H1 (cell line): ENCODE measurements at regions not wholly inside any gene's neighbourhood (a gene's known extent, or its start where the extent isn't known, plus 50 kb on each side); places are given as distances from the start of the nearest gene placed in this dataset.

Experiments used
- CTCF ChIA-PET: fragments of 300-600 bp; sonication (Branson Sonifier 250); formaldehyde crosslinking; loops from one replicate; lab custom pipeline; 2021; ENCODE audit not compliant: partially characterized antibody; lab: Charles Lee
- POLR2A ChIA-PET: fragments of 300-600 bp; sonication (Branson Sonifier 250); formaldehyde crosslinking; loops from one replicate; lab custom pipeline; 2021; ENCODE audit warnings: inconsistent platforms; ENCODE audit not compliant: partially characterized antibody; lab: Charles Lee
- DNase-seq, 2 experiments: peaks; one replicate each; pipeline versions ENCODE4 v3.0.0 to v3.0.0-alpha.2; 2010 to 2022; ENCODE audit warnings: low spot score in 2 of 2, low read depth in 1 of 2, mixed read lengths in 1 of 2
- FAIRE-seq: peaks from 2 replicates; lab custom pipeline; 2011; peaks lifted over from hg19 to GRCh38; lab: Jason Lieb, UNC
- H2AFZ ChIP-seq: 2 replicates; pipeline ENCODE4 v1.8.1; 2012; ENCODE audit warnings: low read length, inconsistent platforms
- H2AK5ac ChIP-seq: 2 replicates; pipeline ENCODE4 v1.6.1; 2013; ENCODE audit warnings: low read depth, low read length
- H2BK120ac ChIP-seq: replicated peaks from 2 replicates; pipeline ENCODE3; 2013; ENCODE audit warnings: low read depth, low read length, inconsistent platforms
- H2BK12ac ChIP-seq: 2 replicates; pipeline ENCODE4 v1.6.1; 2013; ENCODE audit warnings: low read depth, low read length
- H2BK15ac ChIP-seq: 2 replicates; pipeline ENCODE4 v1.6.1; 2013; ENCODE audit warnings: low read length
- H2BK20ac ChIP-seq: 2 replicates; pipeline ENCODE4 v1.6.1; 2013; ENCODE audit warnings: low read length
- H2BK5ac ChIP-seq: 2 replicates; pipeline ENCODE4 v1.6.1; 2013; ENCODE audit warnings: low read depth, low read length
- H3K14ac ChIP-seq: 2 replicates; pipeline ENCODE4 v1.6.1; 2013; ENCODE audit warnings: inconsistent platforms; ENCODE audit not compliant: insufficient read length
- H3K18ac ChIP-seq: 2 replicates; pipeline ENCODE4 v1.6.1; 2013; ENCODE audit warnings: low read length; ENCODE audit errors: extremely low read depth
- H3K23ac ChIP-seq: 2 replicates; pipeline ENCODE4 v1.6.1; 2013; ENCODE audit warnings: inconsistent platforms; ENCODE audit not compliant: insufficient read length
- H3K23me2 ChIP-seq: 2 replicates; pipeline ENCODE4 v1.6.1; 2013; ENCODE audit warnings: low read depth, low read length
- H3K27ac ChIP-seq: 2 replicates; pipeline ENCODE4 v1.6.1; 2011; ENCODE audit warnings: low read depth, low read length, inconsistent platforms
- H3K27me3 ChIP-seq, 4 experiments: replicated peaks in 1 of 4; 1 replicate in 1 of 4; 2 replicates in 3 of 4; pipeline versions ENCODE4 v1.6.1 to v1.8.1; 2011 to 2013; ENCODE audit warnings: low read length in 3 of 4, mild to moderate bottlenecking in 3 of 4, inconsistent platforms in 2 of 4, mixed read lengths in 2 of 4, moderate library complexity in 1 of 4; ENCODE audit not compliant: control insufficient read depth in 3 of 4, insufficient read depth in 3 of 4; ENCODE audit errors: extremely low read depth in 1 of 4
- H3K36me3 ChIP-seq, 4 experiments: 2 replicates each; pipeline versions ENCODE4 v1.6.1 to v1.8.1; 2011 to 2013; ENCODE audit warnings: mild to moderate bottlenecking in 4 of 4, low read length in 3 of 4, moderate library complexity in 2 of 4, control low read depth in 1 of 4, inconsistent platforms in 1 of 4; ENCODE audit not compliant: insufficient read depth in 4 of 4, control insufficient read depth in 2 of 4
- H3K4ac ChIP-seq: replicated peaks from 2 replicates; pipeline ENCODE3; 2013; ENCODE audit warnings: low read length, low read depth, mixed read lengths, inconsistent platforms; ENCODE audit not compliant: insufficient read length
- H3K4me1 ChIP-seq, 4 experiments: replicated peaks in 1 of 4; 1 replicate in 1 of 4; 2 replicates in 3 of 4; pipeline versions ENCODE4 v1.6.1 to v1.8.1; 2011 to 2013; ENCODE audit warnings: low read length in 3 of 4, inconsistent platforms in 2 of 4, mixed read lengths in 1 of 4; ENCODE audit not compliant: insufficient read depth in 4 of 4, control insufficient read depth in 3 of 4
- H3K4me2 ChIP-seq, 2 experiments: 2 replicates each; pipeline versions ENCODE4 v1.6.1 to v1.8.1; 2011 to 2013; ENCODE audit warnings: low read depth in 2 of 2, low read length in 2 of 2, control low read depth in 1 of 2, inconsistent platforms in 1 of 2, mild to moderate bottlenecking in 1 of 2; ENCODE audit not compliant: insufficient read depth in 1 of 2
- H3K4me3 ChIP-seq, 4 experiments: fragments of 200-600, 300-600 bp in 1 of 4; sonication (generic), shearing (Covaris generic), sonication (Bioruptor Twin) in 1 of 4; 2 replicates each; pipeline versions ENCODE4 v1.5.1 to v1.8.1; 2011 to 2016; ENCODE audit warnings: low read length in 4 of 4, low read depth in 3 of 4, control low read depth in 2 of 4, inconsistent platforms in 2 of 4, mild to moderate bottlenecking in 2 of 4, mixed read lengths in 1 of 4, moderate library complexity in 1 of 4; ENCODE audit not compliant: insufficient read depth in 2 of 4; ENCODE audit errors: extremely low read depth in 1 of 4
- H3K56ac ChIP-seq: replicated peaks from 2 replicates; pipeline ENCODE3; 2013; ENCODE audit warnings: low read depth, mild to moderate bottlenecking, mixed read lengths, low read length, inconsistent platforms; ENCODE audit not compliant: insufficient read length
- H3K79me1 ChIP-seq: 2 replicates; pipeline ENCODE4 v1.6.1; 2013; ENCODE audit warnings: low read depth, low read length, control low read depth
- H3K79me2 ChIP-seq, 2 experiments: 2 replicates each; pipeline versions ENCODE4 v1.6.1 to v1.8.1; 2012 to 2013; ENCODE audit warnings: low read length in 2 of 2, mild to moderate bottlenecking in 2 of 2, inconsistent platforms in 1 of 2; ENCODE audit not compliant: insufficient read depth in 2 of 2, control insufficient read depth in 1 of 2
- H3K9ac ChIP-seq, 4 experiments: replicated peaks in 1 of 4; 1 replicate in 1 of 4; 2 replicates in 3 of 4; pipeline versions ENCODE4 v1.6.1 to v1.8.1; 2011 to 2013; ENCODE audit warnings: low read depth in 3 of 4, low read length in 3 of 4, control low read depth in 2 of 4, mild to moderate bottlenecking in 2 of 4, moderate library complexity in 2 of 4, inconsistent platforms in 1 of 4; ENCODE audit errors: extremely low read depth in 1 of 4
- H3K9me3 ChIP-seq, 2 experiments: 2 replicates each; pipeline versions ENCODE4 v1.6.1 to v1.8.1; 2012 to 2013; ENCODE audit warnings: mild to moderate bottlenecking in 2 of 2, moderate library complexity in 2 of 2, control low read depth in 1 of 2, inconsistent platforms in 1 of 2, low read depth in 1 of 2, low read length in 1 of 2, mixed read lengths in 1 of 2; ENCODE audit not compliant: insufficient read depth in 2 of 2
- H4K20me1 ChIP-seq, 2 experiments: replicated peaks in 1 of 2; 2 replicates each; pipeline versions ENCODE3 to v1.8.1; 2011 to 2013; ENCODE audit warnings: inconsistent platforms in 2 of 2, low read length in 2 of 2, mild to moderate bottlenecking in 1 of 2; ENCODE audit not compliant: insufficient read depth in 2 of 2, control insufficient read depth in 1 of 2
- H4K5ac ChIP-seq: 2 replicates; pipeline ENCODE4 v1.6.1; 2013; ENCODE audit warnings: low read length, low read depth, mixed read lengths, inconsistent platforms; ENCODE audit not compliant: insufficient read length
- H4K8ac ChIP-seq: 2 replicates; pipeline ENCODE4 v1.8.0; 2013; ENCODE audit warnings: mild to moderate bottlenecking, moderate library complexity, low read length, inconsistent platforms; ENCODE audit not compliant: insufficient read depth; ENCODE audit errors: extremely low read depth
- H4K91ac ChIP-seq: replicated peaks from 2 replicates; pipeline ENCODE3; 2013; ENCODE audit warnings: low read length, mixed read lengths, inconsistent platforms; ENCODE audit not compliant: insufficient read length
- CBX5 ChIP-seq: fragments of 300-800, 300-1000 bp; sonication (generic); IDR thresholded peaks from 2 replicates; pipeline ENCODE4 v1.7.1; 2016; ENCODE audit warnings: antibody characterized with exemption, low read length, low read depth
- EZH2 ChIP-seq: fragments of 200-600 bp; sonication (generic); IDR thresholded peaks from 2 replicates; pipeline ENCODE4 v1.7.1; 2012; ENCODE audit warnings: low read depth, mild to moderate bottlenecking, moderate library complexity, low read length, inconsistent platforms; ENCODE audit not compliant: severe bottlenecking
- JUN ChIP-seq: IDR thresholded peaks from 2 replicates; pipeline ENCODE4 v1.6.1; 2011; ENCODE audit warnings: low read depth, mild to moderate bottlenecking, improper control_type of control experiment, low read length
- KDM4A ChIP-seq: IDR thresholded peaks from one replicate; pipeline ENCODE4 v1.7.1; 2012; ENCODE audit warnings: low read depth, mild to moderate bottlenecking, moderate library complexity, low read length, inconsistent platforms; ENCODE audit not compliant: severe bottlenecking
- TAF1 ChIP-seq: IDR thresholded peaks from 2 replicates; pipeline ENCODE4 v1.6.1; 2011; ENCODE audit warnings: mild to moderate bottlenecking, low read depth, low read length
- WGBS, 2 experiments: shearing (Covaris generic) in 1 of 2; methylation state at CpG; one replicate each; pipeline versions ENCODE4 v1.1.6 to v1.1.7; 2013 to 2015; ENCODE audit warnings: low lambda C conversion rate in 2 of 2, mixed read lengths in 2 of 2, inconsistent platforms in 1 of 2, low coverage in 1 of 2, missing lambda C conversion rate in 1 of 2; ENCODE audit not compliant: insufficient replicate concordance in 2 of 2, insufficient coverage in 1 of 2, insufficient read length in 1 of 2; ENCODE audit errors: extremely low coverage in 1 of 2, missing lambda C conversion rate in 1 of 2; 5-methylcytosine and 5-hydroxymethylcytosine counted together
- TF ChIP-seq, protein P1 (sequence below): IDR thresholded peaks from 2 replicates; pipeline ENCODE4 v1.6.1; 2012; ENCODE audit warnings: inconsistent platforms
- TF ChIP-seq, protein P2 (sequence below): IDR thresholded peaks from 2 replicates; pipeline ENCODE4 v1.6.1; 2012; ENCODE audit warnings: inconsistent platforms

DNA sequence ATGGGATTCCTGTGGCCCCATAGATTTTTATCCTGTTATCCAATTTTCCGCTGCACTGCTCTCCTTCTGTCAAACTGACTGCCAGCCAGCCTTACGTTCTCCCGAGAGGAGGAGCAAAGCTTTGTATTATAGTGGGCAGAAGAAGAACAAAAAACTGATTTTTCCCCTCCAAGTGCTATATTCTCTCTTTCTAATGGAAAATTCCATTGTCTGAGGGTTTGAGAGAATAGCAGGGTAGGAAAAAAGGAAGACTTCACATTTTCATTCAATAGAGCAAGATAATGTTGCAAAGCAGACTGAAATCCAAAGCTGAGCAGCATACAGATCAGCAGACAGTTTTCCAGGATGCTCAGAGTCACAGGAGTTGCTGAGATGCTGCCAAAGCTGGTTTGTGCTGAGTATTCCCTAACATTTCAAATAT, 238.0 kb downstream of the UBE2E3 start:
- TF ChIP-seq KDM4A (no peak), JUN (no peak), EZH2 (no peak), TAF1 (no peak), CBX5 (no peak)
- TF ChIP-seq, protein P1, sequence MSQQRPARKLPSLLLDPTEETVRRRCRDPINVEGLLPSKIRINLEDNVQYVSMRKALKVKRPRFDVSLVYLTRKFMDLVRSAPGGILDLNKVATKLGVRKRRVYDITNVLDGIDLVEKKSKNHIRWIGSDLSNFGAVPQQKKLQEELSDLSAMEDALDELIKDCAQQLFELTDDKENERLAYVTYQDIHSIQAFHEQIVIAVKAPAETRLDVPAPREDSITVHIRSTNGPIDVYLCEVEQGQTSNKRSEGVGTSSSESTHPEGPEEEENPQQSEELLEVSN: no peak
- TF ChIP-seq, protein P2, sequence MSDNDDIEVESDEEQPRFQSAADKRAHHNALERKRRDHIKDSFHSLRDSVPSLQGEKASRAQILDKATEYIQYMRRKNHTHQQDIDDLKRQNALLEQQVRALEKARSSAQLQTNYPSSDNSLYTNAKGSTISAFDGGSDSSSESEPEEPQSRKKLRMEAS: no peak
- TF ChIP-seq, all 59 proteins: peak for 0
- H2AK5ac ChIP-seq: no peak overlapping the region
- H2BK12ac ChIP-seq: no peak overlapping the region
- no peak overlapping the region for H2BK5ac ChIP-seq
- 95% methylated on average over 3 of the region's 3 CpGs; no CpG with 5 or more reads in 1 of the 2 experiments for WGBS, 2 experiments
- H3K4me2 ChIP-seq: no peak overlapping the region
- no peak overlapping the region for H4K5ac ChIP-seq
- no peak for FAIRE-seq
- no peaks in the 10 kb centered on the region for H3K23me2 ChIP-seq
- H2BK20ac ChIP-seq: no peak overlapping the region
- no peaks in the 10 kb centered on the region for H3K36me3 ChIP-seq
- no peak for DNase-seq
- no peak overlapping the region for H3K56ac ChIP-seq
- ChIA-PET CTCF (interaction anchor here (1.0 to 2.3 kb wide), 2 partner anchors 10 to 22 kb away, joined by 3 to 8 read pairs; no protein-coding TSS in a partner anchor), POLR2A (no interaction called here)
- H4K8ac ChIP-seq: no peak overlapping the region
- H4K91ac ChIP-seq: no peak overlapping the region
- H2AFZ ChIP-seq: 0 out of 2 replicates have a peak overlapping the region, but pooled peaks have one; percentile 40
- no peak overlapping the region for H2BK120ac ChIP-seq
- no peaks in the 10 kb centered on the region for H4K20me1 ChIP-seq
- no peaks in the 10 kb centered on the region for H3K4me1 ChIP-seq
- H3K9me3 ChIP-seq: no peaks in the 10 kb centered on the region
- H3K9ac ChIP-seq: no peak overlapping the region
- no peak overlapping the region for H3K27ac ChIP-seq
- no peak overlapping the region for H3K23ac ChIP-seq
- H3K4ac ChIP-seq: no peak overlapping the region
- H3K4me3 ChIP-seq: no peak overlapping the region
- no peaks in the 10 kb centered on the region for H3K79me2 ChIP-seq
- H3K14ac ChIP-seq: no peak overlapping the region
- no peak overlapping the region for H3K18ac ChIP-seq
- no peak overlapping the region for H2BK15ac ChIP-seq
- no peaks in the 10 kb centered on the region for H3K27me3 ChIP-seq
- H3K79me1 ChIP-seq: no peaks in the 10 kb centered on the region
